IPS DF 6.9 (cell line): ENCODE measurements at regions not wholly inside any gene's neighbourhood (a gene's known extent, or its start where the extent isn't known, plus 50 kb on each side); places are given as distances from the start of the nearest gene placed in this dataset.
"Not testable (repeated sequence)": the region's sequence is repeated elsewhere in the genome, so short reads cannot be mapped to it uniquely, and the experiment has no call there.

Experiments
- DNase-seq: peaks from one replicate; pipeline ENCODE4 v3.0.0-alpha.2; 2013; ENCODE audit warnings: low read depth, low spot score
- H3K27ac ChIP-seq: one replicate; pipeline ENCODE4 v1.5.1; 2013; ENCODE audit warnings: low read length, control low read depth
- H3K27me3 ChIP-seq: 2 replicates; pipeline ENCODE4 v1.6.1; 2013; ENCODE audit warnings: mild to moderate bottlenecking, low read length; ENCODE audit not compliant: control insufficient read depth, insufficient read depth
- H3K36me3 ChIP-seq: 2 replicates; pipeline ENCODE4 v1.6.1; 2013; ENCODE audit warnings: low read length; ENCODE audit not compliant: control insufficient read depth, insufficient read depth
- H3K4me1 ChIP-seq: 2 replicates; pipeline ENCODE4 v1.6.1; 2013; ENCODE audit warnings: low read length; ENCODE audit not compliant: control insufficient read depth, insufficient read depth
- H3K4me3 ChIP-seq: 2 replicates; pipeline ENCODE4 v1.5.1; 2013; ENCODE audit warnings: mild to moderate bottlenecking, low read length
- H3K9me3 ChIP-seq: 2 replicates; pipeline ENCODE4 v1.6.1; 2013; ENCODE audit warnings: low read length, inconsistent platforms; ENCODE audit not compliant: control insufficient read depth, insufficient read depth
- WGBS: extraction: QIAGEN DNeasy Blood & Tissue Kit; methylation state at CpG from one replicate; pipeline ENCODE4 v1.1.7; 2013; ENCODE audit warnings: mixed read lengths, missing lambda C conversion rate; ENCODE audit not compliant: insufficient read length, insufficient coverage; 5-methylcytosine and 5-hydroxymethylcytosine counted together

DNA sequence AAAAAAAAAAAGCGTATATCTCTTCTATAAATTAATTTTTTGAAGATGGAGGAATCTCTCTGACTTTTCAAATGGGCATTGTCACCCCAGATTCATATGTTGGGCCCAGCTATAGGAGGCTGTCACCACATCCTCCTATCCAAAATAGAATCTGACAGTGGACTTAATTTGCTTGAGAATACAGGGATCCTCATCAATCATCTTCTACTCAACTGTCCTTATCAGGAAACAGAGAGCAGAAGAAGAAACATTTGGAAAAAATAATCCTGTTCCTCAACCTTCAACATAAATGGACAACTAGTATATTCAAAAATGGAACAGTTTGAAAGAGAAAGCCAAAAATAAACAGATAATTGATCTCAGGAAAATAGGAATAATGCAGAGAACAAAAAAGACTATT is 725.4 kb upstream of the INTU start:
- Histone ChIP-seq H3K27me3 (no peaks in the 10 kb centered on the region), H3K4me1 (no peaks in the 10 kb centered on the region), H3K4me3 (no peak overlapping the region), H3K36me3 (no peaks in the 10 kb centered on the region), H3K27ac (no peak overlapping the region), H3K9me3 (no peaks in the 10 kb centered on the region)
- no CpG with 5 or more reads among the region's 1 CpG for WGBS
- no peak for DNase-seq

DNA sequence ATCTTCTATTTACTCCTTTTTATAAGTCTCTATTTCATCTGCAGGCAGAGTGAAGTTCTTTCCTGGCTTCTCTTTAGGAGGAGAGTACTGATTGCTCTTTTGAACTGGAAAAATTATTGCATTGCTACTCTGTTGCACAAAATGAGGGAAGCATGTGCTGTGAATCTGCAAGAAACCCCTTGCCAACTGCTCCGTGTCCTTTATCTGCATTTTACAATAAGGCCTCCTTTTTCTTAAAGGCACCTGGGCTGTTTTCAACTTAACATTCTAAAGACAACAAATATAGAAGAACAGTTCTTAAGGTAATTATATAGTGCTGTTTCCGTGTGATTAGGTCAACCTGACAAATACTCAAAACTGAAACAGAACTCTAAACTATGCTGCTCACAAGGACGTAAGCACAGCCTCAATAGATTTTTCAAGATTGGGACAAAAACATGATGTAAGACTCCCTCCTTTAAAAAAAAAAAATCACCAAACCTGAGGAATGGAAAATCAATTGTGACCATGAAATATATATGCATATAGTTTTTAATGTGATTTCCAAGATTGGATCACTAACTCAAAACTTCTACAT is 716.6 kb upstream of the INTU start:
- no peaks in the 10 kb centered on the region for H3K9me3 ChIP-seq
- no peak overlapping the region for H3K27ac ChIP-seq
- no peaks in the 10 kb centered on the region for H3K36me3 ChIP-seq
- H3K4me3 ChIP-seq = no peak overlapping the region
- no CpG with 5 or more reads among the region's 3 CpGs for WGBS
- H3K27me3 ChIP-seq = no peaks in the 10 kb centered on the region
- DNase-seq = no peak
- no peaks in the 10 kb centered on the region for H3K4me1 ChIP-seq

DNA sequence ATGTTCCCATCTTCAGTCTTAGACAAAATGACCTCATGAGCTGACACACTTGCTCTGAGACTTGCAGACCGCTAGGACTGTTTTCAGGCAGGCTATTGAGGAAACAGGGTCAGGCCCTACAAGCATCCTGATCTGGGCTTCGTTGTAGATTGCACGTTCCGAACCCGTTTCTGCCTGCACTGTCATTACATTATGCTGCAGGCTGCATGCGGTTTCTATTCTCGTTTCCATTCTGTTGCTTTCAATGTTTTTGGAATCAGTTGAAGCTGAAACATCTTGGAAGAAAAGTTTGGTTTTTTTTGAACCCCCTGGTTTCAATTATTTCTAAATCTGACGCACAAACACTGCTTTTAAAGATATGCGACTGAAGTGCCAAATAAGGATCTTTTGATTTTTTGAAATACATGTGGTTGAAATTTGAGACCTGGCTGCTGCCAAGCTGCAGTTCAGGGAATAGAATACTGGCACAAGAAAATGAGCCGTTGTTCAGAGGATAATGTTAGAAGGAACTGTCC is 716.1 kb upstream of the INTU start:
- Histone ChIP-seq H3K27me3 (no peaks in the 10 kb centered on the region), H3K27ac (no peak overlapping the region), H3K4me1 (no peaks in the 10 kb centered on the region), H3K4me3 (no peak overlapping the region), H3K36me3 (no peaks in the 10 kb centered on the region), H3K9me3 (no peaks in the 10 kb centered on the region)
- no peak for DNase-seq
- WGBS = no CpG with 5 or more reads among the region's 10 CpGs

DNA sequence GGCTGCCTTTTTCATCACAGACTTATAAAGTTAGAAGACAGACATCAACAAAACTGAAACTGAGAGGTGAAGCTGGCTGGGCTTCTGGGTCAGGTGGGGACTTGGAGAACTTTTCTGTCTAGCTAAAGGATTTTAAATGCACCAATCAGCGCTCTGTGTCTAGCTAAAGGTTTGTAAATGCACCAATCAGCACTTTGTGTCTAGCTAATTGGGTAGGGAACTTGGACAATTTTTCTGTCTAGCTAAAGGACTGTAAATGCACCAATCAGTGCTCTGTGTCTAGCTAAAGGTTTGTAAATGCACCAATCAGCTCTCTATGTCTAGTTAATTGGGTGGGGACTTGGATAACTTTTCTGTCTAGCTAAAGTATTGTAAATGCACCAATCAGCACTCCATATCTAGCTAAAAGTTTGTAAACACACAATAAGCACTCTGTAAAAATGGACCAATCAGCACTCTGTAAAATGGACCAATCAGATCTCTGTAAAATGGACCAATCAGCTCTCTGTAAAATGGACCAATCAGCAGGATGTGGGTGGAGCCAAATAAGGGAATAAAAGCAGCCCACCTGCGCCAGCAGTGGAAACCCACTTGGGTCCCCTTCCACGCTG is 710.3 kb upstream of the INTU start:
- DNase-seq, H3K9me3 ChIP-seq, H3K36me3 ChIP-seq, H3K27ac ChIP-seq, H3K4me3 ChIP-seq, H3K4me1 ChIP-seq, H3K27me3 ChIP-seq: not testable (repeated sequence)
- WGBS = no CpG with 5 or more reads among the region's 3 CpGs

DNA sequence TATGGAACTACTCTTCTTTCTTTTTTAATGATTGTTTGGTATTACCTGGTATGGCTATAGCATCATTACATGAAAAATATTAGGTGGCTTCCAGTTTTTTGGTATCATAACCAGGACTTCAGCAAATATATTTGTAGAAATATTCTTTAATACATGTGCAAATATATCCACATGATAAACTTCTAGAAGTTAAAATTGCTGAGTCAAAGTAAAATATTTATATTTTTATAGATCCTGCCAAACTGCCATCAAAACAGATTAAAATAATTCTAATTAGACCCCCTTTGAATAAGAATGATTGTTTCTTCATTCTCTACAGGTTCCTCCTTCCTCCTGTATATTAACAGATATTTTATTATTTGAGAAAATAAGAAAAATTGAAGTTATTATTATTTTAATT is 708.5 kb upstream of the INTU start:
- H3K4me3 ChIP-seq = no peak overlapping the region
- H3K27ac ChIP-seq = no peak overlapping the region
- no peaks in the 10 kb centered on the region; the same call in 1 of the 2 replicates for H3K9me3 ChIP-seq
- DNase-seq = no peak
- no peaks in the 10 kb centered on the region for H3K36me3 ChIP-seq
- H3K4me1 ChIP-seq = no peaks in the 10 kb centered on the region
- no peaks in the 10 kb centered on the region for H3K27me3 ChIP-seq

DNA sequence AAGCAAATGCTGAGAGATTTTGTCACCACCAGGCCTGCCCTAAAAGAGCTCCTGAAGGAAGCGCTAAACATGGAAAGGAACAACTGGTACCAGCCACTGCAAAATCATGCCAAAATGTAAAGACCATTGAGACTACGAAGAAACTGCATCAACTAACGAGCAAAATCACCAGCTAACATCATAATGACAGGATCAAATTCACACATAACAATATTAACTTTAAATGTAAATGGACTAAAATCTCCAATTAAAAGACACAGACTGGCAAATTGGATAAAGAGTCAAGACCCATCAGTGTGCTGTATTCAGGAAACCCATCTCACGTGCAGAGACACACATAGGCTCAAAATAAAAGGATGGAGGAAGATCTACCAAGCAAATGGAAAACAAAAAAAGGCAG is 702.7 kb upstream of the INTU start:
- not testable (repeated sequence) for H3K4me1 ChIP-seq, DNase-seq, H3K9me3 ChIP-seq, H3K27me3 ChIP-seq, H3K4me3 ChIP-seq, H3K27ac ChIP-seq, H3K36me3 ChIP-seq
- WGBS = no CpG with 5 or more reads among the region's 4 CpGs

DNA sequence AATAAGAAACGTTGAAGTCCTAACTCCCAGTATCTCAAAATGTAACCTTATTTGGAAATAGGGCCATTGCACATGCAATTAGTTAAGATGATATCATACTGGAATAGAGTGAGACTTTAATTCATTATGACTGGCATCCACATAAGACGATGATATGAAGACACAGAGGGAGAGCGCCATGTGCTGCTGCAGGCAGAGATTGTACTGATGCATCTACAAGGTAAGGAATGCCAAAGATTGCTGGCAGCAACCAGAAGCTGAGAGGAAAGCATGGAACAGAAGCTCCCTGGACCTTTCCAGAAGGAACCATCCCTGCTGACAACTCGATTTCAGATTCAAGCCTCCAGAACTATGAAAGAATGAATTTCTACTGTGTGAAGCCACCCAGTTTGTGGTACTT is 697.0 kb upstream of the INTU start:
- Histone ChIP-seq H3K4me3 (no peak overlapping the region), H3K4me1 (no peaks in the 10 kb centered on the region), H3K9me3 (no peaks in the 10 kb centered on the region), H3K27me3 (no peaks in the 10 kb centered on the region), H3K27ac (no peak overlapping the region), H3K36me3 (no peaks in the 10 kb centered on the region)
- WGBS = no CpG with 5 or more reads among the region's 4 CpGs
- no peak for DNase-seq

DNA sequence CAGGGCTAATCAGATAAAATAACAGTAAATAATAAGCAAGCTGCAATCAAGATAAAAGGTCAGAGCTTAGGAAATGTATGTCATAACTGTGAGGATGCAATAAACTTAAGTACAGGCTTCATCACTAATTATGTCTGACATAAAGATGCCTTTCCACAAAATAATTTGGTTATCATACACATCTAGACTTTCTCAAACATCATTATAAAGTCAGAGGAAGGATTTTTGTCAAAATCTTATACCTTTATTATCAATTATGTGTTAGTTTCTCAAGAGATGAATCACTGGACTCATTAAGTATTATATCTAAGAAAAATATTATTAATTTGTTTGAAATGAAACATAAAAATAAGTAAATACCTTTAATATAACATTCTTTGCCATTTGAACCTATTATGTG is 695.4 kb upstream of the INTU start:
- no peaks in the 10 kb centered on the region for H3K27me3 ChIP-seq
- H3K36me3 ChIP-seq = no peaks in the 10 kb centered on the region
- no peaks in the 10 kb centered on the region for H3K4me1 ChIP-seq
- H3K9me3 ChIP-seq = no peaks in the 10 kb centered on the region
- no peak overlapping the region for H3K27ac ChIP-seq
- H3K4me3 ChIP-seq = no peak overlapping the region
- DNase-seq = no peak

DNA sequence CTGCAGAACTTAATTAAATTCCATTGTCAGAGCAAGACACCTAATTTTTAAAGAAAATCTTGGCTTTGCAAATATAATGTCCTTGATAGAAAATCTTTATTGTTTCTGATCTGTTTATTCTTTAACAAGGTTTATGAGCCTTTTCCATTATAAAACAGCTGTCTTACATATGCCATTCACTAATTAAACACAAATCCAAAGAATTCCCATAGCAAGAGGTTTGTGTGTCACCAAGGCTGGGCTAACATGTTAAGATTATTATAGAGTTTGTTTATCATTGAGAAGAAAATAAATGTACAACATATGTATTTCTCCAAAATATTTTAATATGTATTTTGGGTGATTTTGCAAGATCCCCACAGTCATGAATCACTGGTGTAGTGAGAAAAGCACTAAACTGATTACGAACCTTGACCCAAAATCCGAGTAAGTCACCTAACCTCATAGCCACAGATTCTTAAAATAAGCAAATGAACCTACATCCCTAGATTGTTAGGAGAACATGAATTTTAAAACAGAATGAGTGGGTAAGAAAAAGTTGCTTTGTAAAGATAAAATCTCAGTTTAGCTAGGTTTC is 694.8 kb upstream of the INTU start:
- no peaks in the 10 kb centered on the region for H3K4me1 ChIP-seq

DNA sequence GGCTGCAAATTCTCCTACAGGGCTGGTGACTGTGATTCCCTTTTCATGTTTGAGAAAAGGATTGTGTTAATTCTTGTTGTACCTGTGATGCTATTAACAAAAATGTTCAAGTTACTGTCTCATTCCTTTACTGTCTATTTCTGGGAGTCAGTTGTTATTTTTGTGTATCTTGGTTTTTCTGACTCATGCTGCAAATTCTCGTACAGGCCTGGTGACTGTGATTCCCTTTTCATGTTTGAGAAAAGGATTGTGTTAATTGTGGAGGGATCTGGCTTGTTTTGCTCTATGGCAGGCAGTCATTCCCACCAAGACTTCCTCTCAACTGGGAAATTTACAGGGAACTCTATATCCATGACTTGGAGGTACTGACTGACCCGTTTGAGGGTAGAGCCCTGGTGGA is 693.4 kb upstream of the INTU start:
- Histone ChIP-seq H3K4me1 (no peaks in the 10 kb centered on the region), H3K27ac (no peak overlapping the region), H3K27me3 (no peaks in the 10 kb centered on the region), H3K36me3 (no peaks in the 10 kb centered on the region), H3K9me3 (no peaks in the 10 kb centered on the region), H3K4me3 (no peak overlapping the region)
- no peak for DNase-seq
- no CpG with 5 or more reads among the region's 2 CpGs for WGBS

More for the DNA sequence above, 694.8 kb upstream of the INTU start:
- Histone ChIP-seq H3K27ac (no peak overlapping the region), H3K36me3 (no peaks in the 10 kb centered on the region), H3K27me3 (no peaks in the 10 kb centered on the region), H3K9me3 (no peaks in the 10 kb centered on the region), H3K4me3 (no peak overlapping the region)
- WGBS = no CpG with 5 or more reads among the region's 2 CpGs
- DNase-seq = no peak

DNA sequence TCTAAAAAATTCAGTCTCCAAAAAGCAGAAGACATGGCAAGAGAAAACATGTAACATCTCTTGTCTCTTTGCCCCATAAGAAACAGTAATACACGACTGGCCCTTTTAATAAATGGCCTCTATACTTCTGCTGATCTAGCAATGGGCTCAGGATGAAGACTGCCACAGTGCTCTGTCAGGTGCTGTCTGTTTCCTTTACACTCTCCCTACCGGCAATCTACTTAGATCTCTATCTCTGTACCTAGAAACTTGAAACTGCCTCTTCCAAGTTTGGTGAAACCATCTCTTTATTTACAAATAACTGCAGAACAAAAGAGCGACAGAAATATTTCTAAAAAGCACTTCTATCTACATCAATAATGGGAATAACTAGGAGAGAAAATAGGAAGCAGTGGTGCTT is 685.2 kb upstream of the INTU start:
- no peak overlapping the region for H3K27ac ChIP-seq
- H3K4me3 ChIP-seq = no peak overlapping the region
- no peaks in the 10 kb centered on the region for H3K9me3 ChIP-seq
- H3K36me3 ChIP-seq = no peaks in the 10 kb centered on the region
- H3K4me1 ChIP-seq = no peaks in the 10 kb centered on the region
- H3K27me3 ChIP-seq = no peaks in the 10 kb centered on the region
- no peak for DNase-seq
- no CpG with 5 or more reads among the region's 3 CpGs for WGBS
